ENCODE measurements at regions not wholly inside any gene's neighbourhood (a gene's known extent, or its start where the extent isn't known, plus 50 kb on each side); places are given as distances from the start of the nearest gene placed in this dataset.

- H4K91ac ChIP-seq (ENCODE audit: low read depth, low read length), result no peak overlapping the region
- H3K9me3 ChIP-seq (ENCODE audit: insufficient read depth, low read depth, low read length), result no peaks in the 10 kb centered on the region
- H3K14ac ChIP-seq (ENCODE audit: low read length), result no peak overlapping the region
- no peak overlapping the region for H2BK120ac ChIP-seq (ENCODE audit: insufficient read depth, low read length, poor library complexity)
- H3K4me2 ChIP-seq (ENCODE audit: low read length), result no peak overlapping the region
- H3K79me1 ChIP-seq (ENCODE audit: low read length), result no peaks in the 10 kb centered on the region
- H3K27me3 ChIP-seq (ENCODE audit: insufficient read depth, low read length), result no peaks in the 10 kb centered on the region
- H3K36me3 ChIP-seq (ENCODE audit: control insufficient read depth in 1 of 2, insufficient read depth in 2 of 2, low read length in 2 of 2), result no peaks in the 10 kb centered on the region
- H3K18ac ChIP-seq (ENCODE audit: low read length), result no peak overlapping the region
- H3K4me1 ChIP-seq (ENCODE audit: control insufficient read depth in 1 of 2, insufficient read depth in 2 of 2, low read length in 2 of 2), result no peaks in the 10 kb centered on the region
- H3K79me2 ChIP-seq (ENCODE audit: control insufficient read depth, insufficient read depth, low read length, poor library complexity), result no peaks in the 10 kb centered on the region
- H2AK5ac ChIP-seq (ENCODE audit: low read length), result no peak overlapping the region
- H4K8ac ChIP-seq (ENCODE audit: low read depth, low read length), result no peak overlapping the region
- no peak for DNase-seq
- H2AFZ ChIP-seq (ENCODE audit: insufficient read depth, low read length, poor library complexity), result no peak overlapping the region
- H2BK5ac ChIP-seq (ENCODE audit: low read depth, low read length, poor library complexity), result no peak overlapping the region
- no peak overlapping the region for H3K9ac ChIP-seq (ENCODE audit: low read length)
- H3K27ac ChIP-seq (ENCODE audit: low read depth, low read length), result no peak overlapping the region
- H2BK12ac ChIP-seq (ENCODE audit: low read length), result no peak overlapping the region
- H3K4ac ChIP-seq (ENCODE audit: low read depth, low read length), result no peak overlapping the region
- no peak overlapping the region for H3K4me3 ChIP-seq (ENCODE audit: low read depth, low read length)
- H3K23ac ChIP-seq (ENCODE audit: low read length), result no peak overlapping the region
- H4K12ac ChIP-seq (ENCODE audit: low read depth, low read length), result no peak overlapping the region
- no CpG with 5 or more reads among the region's 1 CpG for WGBS (ENCODE audit: extremely low coverage, insufficient coverage, insufficient read length)
Observed at GRCh38 chr2:149849591-149849990, 262.0 kb upstream of the MMADHC start.

- no peaks in the 10 kb centered on the region for H3K9me3 ChIP-seq (ENCODE audit: insufficient read depth, low read depth, low read length)
- no peak overlapping the region for H4K8ac ChIP-seq (ENCODE audit: low read depth, low read length)
- no peak overlapping the region for H3K4me3 ChIP-seq (ENCODE audit: low read depth, low read length)
- no peak overlapping the region for H3K14ac ChIP-seq (ENCODE audit: low read length)
- no peak overlapping the region for H4K12ac ChIP-seq (ENCODE audit: low read depth, low read length)
- H2AK5ac ChIP-seq (ENCODE audit: low read length), result no peak overlapping the region
- H3K27me3 ChIP-seq (ENCODE audit: insufficient read depth, low read length), result no peaks in the 10 kb centered on the region
- WGBS (ENCODE audit: extremely low coverage, insufficient coverage, insufficient read length), result no CpG with 5 or more reads among the region's 2 CpGs
- no peaks in the 10 kb centered on the region for H3K36me3 ChIP-seq (ENCODE audit: control insufficient read depth in 1 of 2, insufficient read depth in 2 of 2, low read length in 2 of 2)
- no peak overlapping the region for H2BK120ac ChIP-seq (ENCODE audit: insufficient read depth, low read length, poor library complexity)
- no peak overlapping the region for H3K4ac ChIP-seq (ENCODE audit: low read depth, low read length)
- no peaks in the 10 kb centered on the region for H3K79me2 ChIP-seq (ENCODE audit: control insufficient read depth, insufficient read depth, low read length, poor library complexity)
- H3K23ac ChIP-seq (ENCODE audit: low read length), result no peak overlapping the region
- H2BK12ac ChIP-seq (ENCODE audit: low read length), result no peak overlapping the region
- H2AFZ ChIP-seq (ENCODE audit: insufficient read depth, low read length, poor library complexity), result no peak overlapping the region
- no peaks in the 10 kb centered on the region for H3K79me1 ChIP-seq (ENCODE audit: low read length)
- H4K91ac ChIP-seq (ENCODE audit: low read depth, low read length), result no peak overlapping the region
- DNase-seq, result no peak
- H3K4me2 ChIP-seq (ENCODE audit: low read length), result no peak overlapping the region
- H3K18ac ChIP-seq (ENCODE audit: low read length), result no peak overlapping the region
- no peak overlapping the region for H3K27ac ChIP-seq (ENCODE audit: low read depth, low read length)
- H3K4me1 ChIP-seq (ENCODE audit: control insufficient read depth in 1 of 2, insufficient read depth in 2 of 2, low read length in 2 of 2), result no peaks in the 10 kb centered on the region
- H3K9ac ChIP-seq (ENCODE audit: low read length), result no peak overlapping the region
- H2BK5ac ChIP-seq (ENCODE audit: low read depth, low read length, poor library complexity), result no peak overlapping the region
Observed at GRCh38 chr2:149849136-149849535, 261.6 kb upstream of the MMADHC start.

GRCh38 chr2:149841396-149841795 is 253.8 kb upstream of the MMADHC start:
- no peak overlapping the region for H2BK120ac ChIP-seq (ENCODE audit: insufficient read depth, low read length, poor library complexity)
- H3K79me1 ChIP-seq (ENCODE audit: low read length), result no peaks in the 10 kb centered on the region

GRCh38 chr2:149832324-149832723 is 244.7 kb upstream of the MMADHC start:
- no peak overlapping the region for H3K18ac ChIP-seq (ENCODE audit: low read length)
- H4K8ac ChIP-seq (ENCODE audit: low read depth, low read length), result no peak overlapping the region
- H3K36me3 ChIP-seq (ENCODE audit: control insufficient read depth in 1 of 2, insufficient read depth in 2 of 2, low read length in 2 of 2), result no peaks in the 10 kb centered on the region
- H3K4me3 ChIP-seq (ENCODE audit: low read depth, low read length), result no peak overlapping the region
- H3K79me2 ChIP-seq (ENCODE audit: control insufficient read depth, insufficient read depth, low read length, poor library complexity), result no peaks in the 10 kb centered on the region
- no peak overlapping the region for H2BK12ac ChIP-seq (ENCODE audit: low read length)
- H3K4me1 ChIP-seq (ENCODE audit: control insufficient read depth in 1 of 2, insufficient read depth in 2 of 2, low read length in 2 of 2), result no peaks in the 10 kb centered on the region
- H2AFZ ChIP-seq (ENCODE audit: insufficient read depth, low read length, poor library complexity), result no peak overlapping the region
- no CpG with 5 or more reads among the region's 2 CpGs for WGBS (ENCODE audit: extremely low coverage, insufficient coverage, insufficient read length)
- DNase-seq, result no peak
- H3K4ac ChIP-seq (ENCODE audit: low read depth, low read length), result no peak overlapping the region
- H3K4me2 ChIP-seq (ENCODE audit: low read length), result no peak overlapping the region
- no peak overlapping the region for H3K9ac ChIP-seq (ENCODE audit: low read length)
- H4K91ac ChIP-seq (ENCODE audit: low read depth, low read length), result no peak overlapping the region
- H3K27me3 ChIP-seq (ENCODE audit: insufficient read depth, low read length), result no peaks in the 10 kb centered on the region
- H3K9me3 ChIP-seq (ENCODE audit: insufficient read depth, low read depth, low read length), result no peaks in the 10 kb centered on the region
- H2BK5ac ChIP-seq (ENCODE audit: low read depth, low read length, poor library complexity), result no peak overlapping the region
- no peak overlapping the region for H3K14ac ChIP-seq (ENCODE audit: low read length)
- H2AK5ac ChIP-seq (ENCODE audit: low read length), result no peak overlapping the region
- H4K12ac ChIP-seq (ENCODE audit: low read depth, low read length), result no peak overlapping the region
- no peak overlapping the region for H3K27ac ChIP-seq (ENCODE audit: low read depth, low read length)
- H3K79me1 ChIP-seq (ENCODE audit: low read length), result no peaks in the 10 kb centered on the region
- H3K23ac ChIP-seq (ENCODE audit: low read length), result no peak overlapping the region
- no peak overlapping the region for H2BK120ac ChIP-seq (ENCODE audit: insufficient read depth, low read length, poor library complexity)

More at GRCh38 chr2:149841396-149841795, 253.8 kb upstream of the MMADHC start:
- Histone ChIP-seq H3K36me3 (ENCODE audit: control insufficient read depth in 1 of 2, insufficient read depth in 2 of 2, low read length in 2 of 2) (no peaks in the 10 kb centered on the region), H3K27ac (ENCODE audit: low read depth, low read length) (no peak overlapping the region), H3K18ac (ENCODE audit: low read length) (no peak overlapping the region), H3K4me3 (ENCODE audit: low read depth, low read length) (no peak overlapping the region), H3K4ac (ENCODE audit: low read depth, low read length) (no peak overlapping the region), H4K12ac (ENCODE audit: low read depth, low read length) (no peak overlapping the region), H4K91ac (ENCODE audit: low read depth, low read length) (no peak overlapping the region), H3K27me3 (ENCODE audit: insufficient read depth, low read length) (no peaks in the 10 kb centered on the region), H3K4me1 (ENCODE audit: control insufficient read depth in 1 of 2, insufficient read depth in 2 of 2, low read length in 2 of 2) (no peaks in the 10 kb centered on the region), H3K14ac (ENCODE audit: low read length) (no peak overlapping the region), H3K79me2 (ENCODE audit: control insufficient read depth, insufficient read depth, low read length, poor library complexity) (no peaks in the 10 kb centered on the region), H2BK12ac (ENCODE audit: low read length) (no peak overlapping the region), H4K8ac (ENCODE audit: low read depth, low read length) (no peak overlapping the region), H2AFZ (ENCODE audit: insufficient read depth, low read length, poor library complexity) (no peak overlapping the region), H2BK5ac (ENCODE audit: low read depth, low read length, poor library complexity) (no peak overlapping the region), H3K23ac (ENCODE audit: low read length) (no peak overlapping the region), H3K9me3 (ENCODE audit: insufficient read depth, low read depth, low read length) (no peaks in the 10 kb centered on the region), H3K9ac (ENCODE audit: low read length) (no peak overlapping the region), H2AK5ac (ENCODE audit: low read length) (no peak overlapping the region), H3K4me2 (ENCODE audit: low read length) (no peak overlapping the region)
- DNase-seq, result no peak
- no CpG with 5 or more reads among the region's 1 CpG for WGBS (ENCODE audit: extremely low coverage, insufficient coverage, insufficient read length)
